ENCODE measurements at regions not wholly inside any gene's neighbourhood (a gene's known extent, or its start where the extent isn't known, plus 50 kb on each side); places are given as distances from the start of the nearest gene placed in this dataset.
A peak's percentile ranks its signal among the peaks of the same experiment; 100 is the strongest.
"Not testable (repeated sequence)": the region's sequence is repeated elsewhere in the genome, so short reads cannot be mapped to it uniquely, and the experiment has no call there.

DNA sequence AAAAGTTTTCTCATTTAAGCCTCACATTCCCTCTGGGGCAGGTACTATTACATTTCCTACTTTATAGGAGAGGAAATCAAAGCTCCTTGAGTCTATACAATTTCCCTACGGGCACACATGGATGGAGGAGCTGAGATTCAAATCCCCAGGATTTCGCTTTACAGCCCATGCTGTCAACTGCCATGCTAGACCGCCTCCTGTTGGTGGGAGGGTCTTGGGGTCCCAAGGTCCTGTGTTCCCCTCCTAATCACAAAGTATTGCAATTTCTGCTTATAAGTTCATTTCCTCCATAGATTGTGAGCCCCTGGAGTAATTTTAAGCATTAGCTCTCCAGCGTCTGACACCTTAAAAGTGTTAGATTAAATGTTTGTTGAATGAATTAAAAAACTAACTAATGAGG lies 95.9 kb upstream of the SMARCA2 start:
- Mint-ChIP-seq H3K27me3 (ENCODE audit: insufficient read depth) (peaks cover 11% of the 10 kb centered on the region), H3K9me3 (no peaks in the 10 kb centered on the region), H3K4me3 (no peak overlapping the region), H3K4me1 (ENCODE audit: low read depth) (no peaks in the 10 kb centered on the region), H3K36me3 (ENCODE audit: low read depth) (no peaks in the 10 kb centered on the region), H3K27ac (no peak overlapping the region)
- intact Hi-C loops (cut with micrococcal nuclease) = no loop called here
- no peak for DNase-seq (ENCODE audit: low spot score)

- H3K27me3 Mint-ChIP-seq (ENCODE audit: insufficient read depth) = peaks cover 11% of the 10 kb centered on the region
- no peak for DNase-seq (ENCODE audit: low spot score)
- intact Hi-C loops (cut with micrococcal nuclease) = no loop called here
- no peak overlapping the region for H3K4me3 Mint-ChIP-seq
- H3K4me1 Mint-ChIP-seq (ENCODE audit: low read depth) = no peaks in the 10 kb centered on the region
- no peak overlapping the region for H3K27ac Mint-ChIP-seq
- H3K9me3 Mint-ChIP-seq = no peaks in the 10 kb centered on the region
- H3K36me3 Mint-ChIP-seq (ENCODE audit: low read depth) = no peaks in the 10 kb centered on the region
These were observed 94.8 kb upstream of the SMARCA2 start for GRCh38 chr9:1920386-1920785.

- Mint-ChIP-seq H3K4me3 (no peak overlapping the region), H3K4me1 (ENCODE audit: low read depth) (no peaks in the 10 kb centered on the region), H3K27ac (no peak overlapping the region), H3K27me3 (ENCODE audit: insufficient read depth) (peaks cover 7% of the 10 kb centered on the region), H3K36me3 (ENCODE audit: low read depth) (no peaks in the 10 kb centered on the region), H3K9me3 (no peaks in the 10 kb centered on the region)
- intact Hi-C loops (cut with micrococcal nuclease) = no loop called here
- DNase-seq (ENCODE audit: low spot score) = no peak
These were observed 93.1 kb upstream of the SMARCA2 start for GRCh38 chr9:1922026-1922425.

- intact Hi-C loops (cut with micrococcal nuclease) = no loop called here
- Mint-ChIP-seq H3K9me3 (no peaks in the 10 kb centered on the region), H3K4me3 (no peak overlapping the region), H3K27me3 (ENCODE audit: insufficient read depth) (peaks cover 2% of the 10 kb centered on the region), H3K36me3 (ENCODE audit: low read depth) (no peaks in the 10 kb centered on the region), H3K4me1 (ENCODE audit: low read depth) (no peaks in the 10 kb centered on the region), H3K27ac (no peak overlapping the region)
- DNase-seq (ENCODE audit: low spot score) = no peak
These were observed 87.6 kb upstream of the SMARCA2 start for GRCh38 chr9:1927546-1927945.

GRCh38 chr9:1929134-1929533 lies 86.0 kb upstream of the SMARCA2 start:
- intact Hi-C loops (cut with micrococcal nuclease) = no loop called here
- Mint-ChIP-seq H3K4me3 (no peak overlapping the region), H3K27ac (no peak overlapping the region), H3K4me1 (ENCODE audit: low read depth) (no peaks in the 10 kb centered on the region), H3K27me3 (ENCODE audit: insufficient read depth) (peaks cover 2% of the 10 kb centered on the region), H3K9me3 (no peaks in the 10 kb centered on the region), H3K36me3 (ENCODE audit: low read depth) (no peaks in the 10 kb centered on the region)
- DNase-seq (ENCODE audit: low spot score) = no peak

DNA sequence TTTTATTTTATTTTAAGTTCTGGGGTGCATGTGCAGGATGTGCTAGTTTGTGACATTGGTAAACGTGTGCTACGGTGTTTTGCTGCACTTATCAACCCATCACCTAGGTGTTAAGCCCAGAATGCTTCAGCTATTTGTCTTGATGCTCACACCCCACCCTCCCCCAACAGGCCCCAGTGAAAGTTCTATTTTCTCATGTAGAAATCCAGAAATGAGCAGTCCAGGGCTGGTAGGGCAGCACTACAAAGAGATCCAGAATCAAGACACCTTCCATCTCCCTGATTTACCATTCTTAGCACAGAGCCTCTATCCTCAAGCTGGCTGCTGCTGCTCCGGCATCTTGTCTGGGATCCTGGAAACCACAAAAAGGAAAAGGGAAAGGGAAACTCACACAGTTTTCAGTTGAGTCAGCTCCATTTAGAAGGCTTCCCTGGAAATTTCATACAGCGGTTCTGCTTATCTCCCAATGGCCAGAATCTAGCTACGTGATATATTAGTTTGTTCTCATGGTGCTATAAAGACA lies 85.4 kb upstream of the SMARCA2 start:
- Mint-ChIP-seq H3K27ac (no peak overlapping the region), H3K27me3 (ENCODE audit: insufficient read depth) (peaks cover 2% of the 10 kb centered on the region), H3K36me3 (ENCODE audit: low read depth) (no peaks in the 10 kb centered on the region), H3K4me1 (ENCODE audit: low read depth) (no peaks in the 10 kb centered on the region), H3K9me3 (no peaks in the 10 kb centered on the region), H3K4me3 (no peak overlapping the region)
- no peak for DNase-seq (ENCODE audit: low spot score)
- intact Hi-C loops (cut with micrococcal nuclease) = no loop called here

- H3K4me1 Mint-ChIP-seq (ENCODE audit: low read depth); H3K9me3 Mint-ChIP-seq; H3K4me3 Mint-ChIP-seq; H3K27me3 Mint-ChIP-seq (ENCODE audit: insufficient read depth); DNase-seq (ENCODE audit: low spot score); H3K27ac Mint-ChIP-seq; intact Hi-C loops (cut with micrococcal nuclease); H3K36me3 Mint-ChIP-seq (ENCODE audit: low read depth): not testable (repeated sequence)
These were observed 84.9 kb upstream of the SMARCA2 start for GRCh38 chr9:1930245-1930736.

DNA sequence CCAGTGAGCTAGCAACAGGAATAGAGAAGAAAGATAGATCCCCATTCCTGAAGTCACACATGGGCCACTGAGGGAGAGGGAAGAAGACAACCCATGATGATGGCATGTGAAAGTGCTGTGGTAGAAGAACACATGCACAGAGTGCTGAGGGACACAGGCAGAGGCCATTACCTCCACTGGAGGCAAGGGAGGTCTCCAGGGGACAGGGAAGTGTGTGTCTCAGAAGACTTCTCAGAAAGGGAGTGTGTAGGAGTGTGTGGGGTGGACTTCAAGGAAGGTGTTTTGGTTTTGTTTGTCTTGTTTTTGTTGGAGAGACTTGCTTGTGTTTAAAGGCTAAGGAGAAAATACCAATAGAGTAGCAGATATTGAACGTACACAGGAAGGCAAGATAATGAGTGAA lies 77.0 kb upstream of the SMARCA2 start:
- Mint-ChIP-seq H3K36me3 (ENCODE audit: low read depth) (no peaks in the 10 kb centered on the region), H3K9me3 (no peaks in the 10 kb centered on the region), H3K27ac (no peak overlapping the region), H3K27me3 (ENCODE audit: insufficient read depth) (peaks cover 5% of the 10 kb centered on the region), H3K4me3 (no peak overlapping the region), H3K4me1 (ENCODE audit: low read depth) (no peaks in the 10 kb centered on the region)
- no peak for DNase-seq (ENCODE audit: low spot score)
- intact Hi-C loops (cut with micrococcal nuclease) = no loop called here

- no peak for DNase-seq (ENCODE audit: low spot score)
- H3K36me3 Mint-ChIP-seq (ENCODE audit: low read depth) = no peaks in the 10 kb centered on the region
- H3K4me3 Mint-ChIP-seq = no peak overlapping the region
- no peaks in the 10 kb centered on the region for H3K4me1 Mint-ChIP-seq (ENCODE audit: low read depth)
- intact Hi-C loops (cut with micrococcal nuclease) = no loop called here
- H3K9me3 Mint-ChIP-seq = no peaks in the 10 kb centered on the region
- H3K27me3 Mint-ChIP-seq (ENCODE audit: insufficient read depth) = peaks cover 5% of the 10 kb centered on the region
- peak overlapping the region; percentile 4 for H3K27ac Mint-ChIP-seq
These were observed 76.4 kb upstream of the SMARCA2 start for GRCh38 chr9:1938675-1939170.

DNA sequence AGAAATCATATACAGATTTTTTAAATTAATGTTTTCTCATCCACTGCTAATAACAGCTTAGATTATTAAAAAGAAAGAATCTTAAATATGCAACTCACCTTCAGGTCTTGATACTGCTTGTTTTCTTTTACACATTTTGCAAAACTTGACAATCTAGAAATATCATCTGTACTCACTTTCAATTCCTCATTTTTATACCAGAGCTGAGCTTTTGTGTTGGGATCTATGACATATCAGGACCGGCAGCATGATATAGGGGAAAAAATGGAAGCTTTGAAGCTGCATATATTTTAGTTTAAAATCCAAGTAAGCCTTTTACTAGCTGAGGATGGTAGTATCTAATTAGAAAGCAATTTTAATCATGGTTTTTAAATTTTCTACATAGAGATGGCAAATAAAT lies 75.7 kb upstream of the SMARCA2 start:
- intact Hi-C loops (cut with micrococcal nuclease) = no loop called here
- H3K27me3 Mint-ChIP-seq (ENCODE audit: insufficient read depth) = peaks cover 5% of the 10 kb centered on the region
- H3K27ac Mint-ChIP-seq = no peak overlapping the region
- DNase-seq (ENCODE audit: low spot score) = no peak
- no peaks in the 10 kb centered on the region for H3K9me3 Mint-ChIP-seq
- H3K4me1 Mint-ChIP-seq (ENCODE audit: low read depth) = no peaks in the 10 kb centered on the region
- H3K36me3 Mint-ChIP-seq (ENCODE audit: low read depth) = no peaks in the 10 kb centered on the region
- H3K4me3 Mint-ChIP-seq = no peak overlapping the region

GRCh38 chr9:1939926-1940368 lies 75.2 kb upstream of the SMARCA2 start:
- Mint-ChIP-seq H3K27me3 (ENCODE audit: insufficient read depth) (peaks cover 5% of the 10 kb centered on the region), H3K36me3 (ENCODE audit: low read depth) (no peaks in the 10 kb centered on the region), H3K4me3 (no peak overlapping the region), H3K27ac (no peak overlapping the region), H3K4me1 (ENCODE audit: low read depth) (no peaks in the 10 kb centered on the region), H3K9me3 (no peaks in the 10 kb centered on the region)
- DNase-seq (ENCODE audit: low spot score) = peak; percentile 5
- intact Hi-C loops (cut with micrococcal nuclease) = loop anchor here (2.0 to 5.0 kb wide), 3 partner anchors 69 to 233 kb away; no protein-coding TSS in a partner anchor

DNA sequence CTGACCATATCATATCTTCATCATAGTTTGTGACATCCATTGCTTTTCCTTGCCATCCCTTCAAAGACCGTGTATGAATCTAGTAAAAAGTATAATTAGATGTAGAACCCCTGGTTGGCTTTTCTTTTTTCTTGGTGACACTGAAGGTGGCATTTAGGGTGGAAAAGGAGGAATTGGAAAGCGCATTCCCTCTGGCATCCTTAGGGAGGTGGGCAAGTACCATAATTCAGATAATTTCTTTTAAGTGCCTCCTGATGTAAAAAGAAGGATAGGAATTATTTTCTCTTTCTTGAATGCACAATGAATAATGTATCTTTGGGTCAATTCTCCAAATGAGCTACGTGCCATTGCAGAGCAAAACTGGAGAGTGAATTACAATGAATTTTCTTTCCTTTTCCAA lies 73.2 kb upstream of the SMARCA2 start:
- H3K9me3 Mint-ChIP-seq = no peaks in the 10 kb centered on the region
- no peak overlapping the region for H3K27ac Mint-ChIP-seq
- DNase-seq (ENCODE audit: low spot score) = no peak
- H3K27me3 Mint-ChIP-seq (ENCODE audit: insufficient read depth) = peaks cover 5% of the 10 kb centered on the region
- no peaks in the 10 kb centered on the region for H3K4me1 Mint-ChIP-seq (ENCODE audit: low read depth)
- intact Hi-C loops (cut with micrococcal nuclease) = loop anchor here (2.0 to 5.0 kb wide), 3 partner anchors 71 to 235 kb away; no protein-coding TSS in a partner anchor
- no peak overlapping the region for H3K4me3 Mint-ChIP-seq
- no peaks in the 10 kb centered on the region for H3K36me3 Mint-ChIP-seq (ENCODE audit: low read depth)

GRCh38 chr9:1946526-1947283 lies 68.4 kb upstream of the SMARCA2 start:
- H3K4me3 Mint-ChIP-seq = no peak overlapping the region
- H3K27ac Mint-ChIP-seq = no peak overlapping the region
- no peaks in the 10 kb centered on the region for H3K36me3 Mint-ChIP-seq (ENCODE audit: low read depth)
- intact Hi-C loops (cut with micrococcal nuclease) = no loop called here
- DNase-seq (ENCODE audit: low spot score) = no peak
- H3K27me3 Mint-ChIP-seq (ENCODE audit: insufficient read depth) = peaks cover 5% of the 10 kb centered on the region
- no peaks in the 10 kb centered on the region for H3K4me1 Mint-ChIP-seq (ENCODE audit: low read depth)
- no peaks in the 10 kb centered on the region for H3K9me3 Mint-ChIP-seq

All from activated T-helper 1 cell treated with anti-CD3 and anti-CD28 coated beads, Interleukin-12 subunit alpha, Interleukin-12 subunit beta, Interleukin-2, Interleukin-4 antibody, amounts not matched to agents 30 ng/mL and 10 ng/mL and 1 ng/mL, durations not matched to agents 14 hours and 24 hours and 36 hours (primary cell).